CD4-positive, alpha-beta T cell (primary cell): ENCODE measurements at regions not wholly inside any gene's neighbourhood (a gene's known extent, or its start where the extent isn't known, plus 50 kb on each side); places are given as distances from the start of the nearest gene placed in this dataset.

ENCODE experiments used
- ATAC-seq: fragments of 200-7000 bp; cut with Tn5 transposase; one replicate; pipeline ENCODE4 v1.10.0; 2022; ENCODE audit warnings: mild to moderate bottlenecking; ENCODE audit not compliant: poor library complexity
- CTCF ChIA-PET: fragments of 350-600 bp; sonication (Branson Sonifier 250); formaldehyde crosslinking; loops from one replicate; lab custom pipeline; 2021; ENCODE audit warnings: antibody characterized with exemption, inconsistent platforms; lab: Charles Lee
- POLR2A ChIA-PET: fragments of 350-600 bp; sonication (Branson Sonifier 250); formaldehyde crosslinking; loops from one replicate; lab custom pipeline; 2021; ENCODE audit warnings: antibody characterized with exemption, inconsistent platforms; lab: Charles Lee
- DNase-seq, 14 experiments: peaks; one replicate each; pipeline ENCODE4 v3.0.0-alpha.2; 2013 to 2020; ENCODE audit warnings: mixed read lengths in 2 of 14
- H3K27ac ChIP-seq, 2 donors: one replicate each; pipeline versions ENCODE4 v1.5.1 to v1.7.0; 2013; ENCODE audit warnings: low read length in 2 of 2, low read depth in 1 of 2, mild to moderate bottlenecking in 1 of 2
- H3K27me3 ChIP-seq, 2 experiments: 1 replicate in 1 of 2; 2 replicates in 1 of 2; pipeline versions ENCODE4 v1.6.1 to v1.7.0; 2013; ENCODE audit warnings: low read length in 2 of 2, control low read depth in 1 of 2, mild to moderate bottlenecking in 1 of 2, moderate library complexity in 1 of 2; ENCODE audit not compliant: insufficient read depth in 2 of 2, control insufficient read depth in 1 of 2
- H3K36me3 ChIP-seq: one replicate; pipeline ENCODE4 v1.6.1; 2013; ENCODE audit warnings: low read length, control low read depth; ENCODE audit not compliant: insufficient read depth
- H3K4me1 ChIP-seq: one replicate; pipeline ENCODE4 v1.6.1; 2013; ENCODE audit warnings: low read length, control low read depth; ENCODE audit not compliant: insufficient read depth
- H3K4me3 ChIP-seq: one replicate; pipeline ENCODE4 v1.5.1; 2013; ENCODE audit warnings: mild to moderate bottlenecking, low read length, moderate library complexity
- H3K9me3 ChIP-seq, 2 experiments: 1 replicate in 1 of 2; 2 replicates in 1 of 2; pipeline versions ENCODE4 v1.6.1 to v1.7.0; 2013; ENCODE audit warnings: low read length in 2 of 2, mild to moderate bottlenecking in 2 of 2, control low read depth in 1 of 2, moderate library complexity in 1 of 2; ENCODE audit not compliant: control insufficient read depth in 1 of 2, insufficient read depth in 1 of 2
- H3K27ac Mint-ChIP-seq: one replicate; pipeline ENCODE4 v1.8.0; 2020; ENCODE audit warnings: mixed read lengths
- H3K27me3 Mint-ChIP-seq: one replicate; pipeline ENCODE4 v1.8.0; 2021; ENCODE audit warnings: mixed read lengths
- H3K36me3 Mint-ChIP-seq: one replicate; pipeline ENCODE4 v1.8.0; 2021; ENCODE audit warnings: low read depth, mixed read lengths
- H3K4me1 Mint-ChIP-seq: one replicate; pipeline ENCODE4 v1.8.0; 2021; ENCODE audit warnings: low read depth, mixed read lengths
- H3K4me3 Mint-ChIP-seq: one replicate; pipeline ENCODE4 v1.8.0; 2020; ENCODE audit warnings: mild to moderate bottlenecking, mixed read lengths
- H3K9me3 Mint-ChIP-seq: one replicate; pipeline ENCODE4 v1.8.0; 2020; ENCODE audit warnings: mixed read lengths
- intact Hi-C, 2 experiments: fragments of 100-400 bp; cut with DNase I in 1 of 2; cut with micrococcal nuclease in 1 of 2; formaldehyde crosslinking; loops; one replicate each; pipeline versions ENCODE4 v1.15.1 to v1.9.0; 2023 to 2025; cut with DNase I, micrococcal nuclease
- TF ChIP-seq, protein P1 (sequence below): fragments of 200-600 bp; IDR thresholded peaks from one replicate; pipeline ENCODE4 v1.8.0; 2022; ENCODE audit warnings: antibody characterized with exemption, mild to moderate bottlenecking

DNA sequence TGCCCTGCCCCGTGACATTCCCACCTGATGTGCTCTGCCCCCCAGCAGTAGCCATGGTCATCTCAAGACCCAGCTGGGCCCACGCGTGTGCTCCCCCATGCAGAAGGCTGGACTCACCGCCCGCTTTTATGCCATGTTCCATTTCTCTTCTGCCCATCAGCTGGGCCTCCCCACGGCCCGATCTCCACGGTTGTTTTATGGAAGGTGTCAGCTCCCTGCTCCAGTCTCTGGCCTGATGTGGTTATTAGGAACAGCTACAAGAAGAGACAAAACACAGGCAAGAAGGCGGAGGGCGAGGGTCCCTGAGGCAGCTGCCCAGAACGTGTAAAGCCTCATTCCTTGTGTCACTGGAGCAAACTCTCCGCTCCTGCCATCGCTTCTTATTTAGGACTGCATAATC, 50.2 kb upstream of the DISP3 start:
- Mint-ChIP-seq H3K27me3 (no peaks in the 10 kb centered on the region), H3K36me3 (no peaks in the 10 kb centered on the region), H3K9me3 (no peaks in the 10 kb centered on the region), H3K4me1 (no peaks in the 10 kb centered on the region), H3K4me3 (no peak overlapping the region), H3K27ac (no peak overlapping the region)
- no peak overlapping the region for H3K27ac ChIP-seq
- TF ChIP-seq, protein P1, sequence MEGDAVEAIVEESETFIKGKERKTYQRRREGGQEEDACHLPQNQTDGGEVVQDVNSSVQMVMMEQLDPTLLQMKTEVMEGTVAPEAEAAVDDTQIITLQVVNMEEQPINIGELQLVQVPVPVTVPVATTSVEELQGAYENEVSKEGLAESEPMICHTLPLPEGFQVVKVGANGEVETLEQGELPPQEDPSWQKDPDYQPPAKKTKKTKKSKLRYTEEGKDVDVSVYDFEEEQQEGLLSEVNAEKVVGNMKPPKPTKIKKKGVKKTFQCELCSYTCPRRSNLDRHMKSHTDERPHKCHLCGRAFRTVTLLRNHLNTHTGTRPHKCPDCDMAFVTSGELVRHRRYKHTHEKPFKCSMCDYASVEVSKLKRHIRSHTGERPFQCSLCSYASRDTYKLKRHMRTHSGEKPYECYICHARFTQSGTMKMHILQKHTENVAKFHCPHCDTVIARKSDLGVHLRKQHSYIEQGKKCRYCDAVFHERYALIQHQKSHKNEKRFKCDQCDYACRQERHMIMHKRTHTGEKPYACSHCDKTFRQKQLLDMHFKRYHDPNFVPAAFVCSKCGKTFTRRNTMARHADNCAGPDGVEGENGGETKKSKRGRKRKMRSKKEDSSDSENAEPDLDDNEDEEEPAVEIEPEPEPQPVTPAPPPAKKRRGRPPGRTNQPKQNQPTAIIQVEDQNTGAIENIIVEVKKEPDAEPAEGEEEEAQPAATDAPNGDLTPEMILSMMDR, result no peak
- DNase-seq (no peak), ATAC-seq (no peak)
- no peaks in the 10 kb centered on the region for H3K36me3 ChIP-seq
- intact Hi-C loops, result no loop called here
- CTCF ChIA-PET, result no interaction called here
- no peaks in the 10 kb centered on the region for H3K9me3 ChIP-seq
- H3K4me3 ChIP-seq, result no peak overlapping the region
- H3K27me3 ChIP-seq, result no peaks in the 10 kb centered on the region
- H3K4me1 ChIP-seq, result peaks cover 5% of the 10 kb centered on the region
- POLR2A ChIA-PET, result no interaction called here
